Spleen (tissue), 11 donors: ENCODE measurements at regions not wholly inside any gene's neighbourhood (a gene's known extent, or its start where the extent isn't known, plus 50 kb on each side); places are given as distances from the start of the nearest gene placed in this dataset.

ENCODE experiments used
- DNase-seq: peaks from one replicate; pipeline ENCODE4 v3.0.0-alpha.2; 2020
- H3K27ac ChIP-seq, 8 donors: fragments of 200-600 bp; sonication (generic) in 7 of 8; 1 replicate in 4 of 8; 2 replicates in 4 of 8; pipeline versions ENCODE4 v1.5.0 to v1.8.0; 2016 to 2021; ENCODE audit warnings: inconsistent platforms in 4 of 8, mild to moderate bottlenecking in 4 of 8, moderate library complexity in 1 of 8
- H3K27me3 ChIP-seq, 7 donors: fragments of 200-600 bp; sonication (generic) in 6 of 7; replicated peaks in 1 of 7; 1 replicate in 4 of 7; 2 replicates in 3 of 7; pipeline versions ENCODE4 v1.5.0 to v1.8.0; 2016 to 2021; ENCODE audit warnings: inconsistent platforms in 3 of 7, mild to moderate bottlenecking in 1 of 7
- H3K36me3 ChIP-seq, 6 donors: fragments of 200-600 bp; sonication (generic) in 5 of 6; 1 replicate in 4 of 6; 2 replicates in 2 of 6; pipeline versions ENCODE4 v1.5.0 to v1.8.0; 2016 to 2021; ENCODE audit warnings: inconsistent platforms in 2 of 6
- H3K4me1 ChIP-seq, 6 donors: fragments of 200-600 bp; sonication (generic) in 5 of 6; 1 replicate in 3 of 6; 2 replicates in 3 of 6; pipeline versions ENCODE4 v1.5.0 to v1.8.0; 2016 to 2021; ENCODE audit warnings: inconsistent platforms in 3 of 6
- H3K4me3 ChIP-seq, 8 donors: fragments of 200-600 bp; sonication (generic) in 7 of 8; 1 replicate in 4 of 8; 2 replicates in 4 of 8; pipeline versions ENCODE4 v1.5.0 to v1.8.0; 2016 to 2021; ENCODE audit warnings: inconsistent platforms in 4 of 8, mild to moderate bottlenecking in 4 of 8, moderate library complexity in 2 of 8
- H3K9me3 ChIP-seq, 8 donors: fragments of 200-600 bp; sonication (generic) in 7 of 8; 1 replicate in 4 of 8; 2 replicates in 4 of 8; pipeline versions ENCODE4 v1.5.0 to v1.8.0; 2016 to 2021; ENCODE audit warnings: inconsistent platforms in 4 of 8
- POLR2A ChIP-seq, 3 donors: fragments of 450-650 bp; IDR thresholded peaks; one replicate each; pipeline ENCODE4 v1.5.1; 2017; ENCODE audit warnings: antibody characterized with exemption in 3 of 3, mild to moderate bottlenecking in 1 of 3
- POLR2AphosphoS5 ChIP-seq, 3 donors: sonication (generic); formaldehyde crosslinking; IDR thresholded peaks; one replicate each; pipeline ENCODE4 v1.5.1; 2017; ENCODE audit warnings: antibody characterized with exemption in 3 of 3
- WGBS, 5 donors: extraction: QIAGEN DNeasy Blood & Tissue Kit in 3 of 5; methylation state at CpG; one replicate each; pipeline versions ENCODE4 v1.1.5 to v1.1.7; 2013 to 2018; 5-methylcytosine and 5-hydroxymethylcytosine counted together
- intact Hi-C: fragments of 100-400 bp; cut with DNase I; formaldehyde crosslinking; loops from one replicate; pipeline ENCODE4 v1.15.0; 2023; ENCODE audit warnings: low total_unique reads
- TF ChIP-seq, protein P1 (sequence below), 11 experiments: fragments of 200-600 bp in 7 of 11; fragments of 450-650 bp in 4 of 11; sonication (generic) in 4 of 11; IDR thresholded peaks in 8 of 11; conservative IDR thresholded peaks in 3 of 11; 1 replicate in 7 of 11; 2 replicates in 4 of 11; pipeline versions ENCODE4 v1.4.0 to v1.8.0; 2016 to 2021; ENCODE audit warnings: antibody characterized with exemption in 11 of 11, inconsistent platforms in 4 of 11, mild to moderate bottlenecking in 1 of 11
- donor health status: healthy with polysubstance abuse.
- donor health status: DM: no; HTN: no; CAD: no; lungs with moderate emphysema.
- donor health status: DM: no; HTN: no; CAD: no.
- donor health status: Bipolar disorder and iron deficiency.
- donor health status: healthy.
- donor health status: DM: no; HTN: no; CAD: no.
- donor health status: DM: yes; HTN: yes; CAD: no.

GRCh38 chr15:70378126-70379031 is 280.7 kb upstream of the TLE3 start:
- peaks cover 0 to 19% (median 10%) of the 10 kb centered on the region in 6 donors for H3K4me1 ChIP-seq
- no peaks in the 10 kb centered on the region for H3K36me3 ChIP-seq
- intact Hi-C loops, result no loop called here
- TF ChIP-seq POLR2A (IDR thresholded peaks at IDR 0.05) (no peak), POLR2AphosphoS5 (IDR thresholded peaks at IDR 0.05) (no peak)
- TF ChIP-seq, protein P1, sequence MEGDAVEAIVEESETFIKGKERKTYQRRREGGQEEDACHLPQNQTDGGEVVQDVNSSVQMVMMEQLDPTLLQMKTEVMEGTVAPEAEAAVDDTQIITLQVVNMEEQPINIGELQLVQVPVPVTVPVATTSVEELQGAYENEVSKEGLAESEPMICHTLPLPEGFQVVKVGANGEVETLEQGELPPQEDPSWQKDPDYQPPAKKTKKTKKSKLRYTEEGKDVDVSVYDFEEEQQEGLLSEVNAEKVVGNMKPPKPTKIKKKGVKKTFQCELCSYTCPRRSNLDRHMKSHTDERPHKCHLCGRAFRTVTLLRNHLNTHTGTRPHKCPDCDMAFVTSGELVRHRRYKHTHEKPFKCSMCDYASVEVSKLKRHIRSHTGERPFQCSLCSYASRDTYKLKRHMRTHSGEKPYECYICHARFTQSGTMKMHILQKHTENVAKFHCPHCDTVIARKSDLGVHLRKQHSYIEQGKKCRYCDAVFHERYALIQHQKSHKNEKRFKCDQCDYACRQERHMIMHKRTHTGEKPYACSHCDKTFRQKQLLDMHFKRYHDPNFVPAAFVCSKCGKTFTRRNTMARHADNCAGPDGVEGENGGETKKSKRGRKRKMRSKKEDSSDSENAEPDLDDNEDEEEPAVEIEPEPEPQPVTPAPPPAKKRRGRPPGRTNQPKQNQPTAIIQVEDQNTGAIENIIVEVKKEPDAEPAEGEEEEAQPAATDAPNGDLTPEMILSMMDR (IDR thresholded peaks at IDR 0.05 in 8 of 11, conservative IDR thresholded peaks at IDR 0.05 in 3 of 11), result no peak
- WGBS, 5 donors, result 82 to 90% (median 86%) methylated on average over 9 to 11 of the region's 11 CpGs
- H3K27me3 ChIP-seq, result peaks cover 0 to 18% (median 0%) of the 10 kb centered on the region in 7 donors
- no peak overlapping the region for H3K27ac ChIP-seq
- H3K4me3 ChIP-seq, result no peak overlapping the region
- H3K9me3 ChIP-seq, result peaks cover 0 to 11% (median 2%) of the 10 kb centered on the region in 8 donors
- no peak for DNase-seq

- intact Hi-C loops, result no loop called here
- Histone ChIP-seq H3K27ac (peak overlapping the region in 1 of 8 donors; percentile 14), H3K4me1 (peaks cover 0 to 19% (median 10%) of the 10 kb centered on the region in 6 donors), H3K4me3 (peak overlapping the region in 1 of 8 donors; percentile 27), H3K9me3 (peaks cover 0 to 7% (median 1%) of the 10 kb centered on the region in 8 donors), H3K36me3 (no peaks in the 10 kb centered on the region), H3K27me3 (peaks cover 0 to 18% (median 0%) of the 10 kb centered on the region in 7 donors)
- WGBS, 5 donors, result 15 to 30% (median 19%) methylated on average over 21 of the region's 21 CpGs
- TF ChIP-seq POLR2A (IDR thresholded peaks at IDR 0.05), result no peak
- TF ChIP-seq POLR2AphosphoS5 (IDR thresholded peaks at IDR 0.05), result peak in 2 of 3 donors; percentile 38 to 57
- no peak for DNase-seq
These were observed 279.4 kb upstream of the TLE3 start for GRCh38 chr15:70376929-70377691.

DNA sequence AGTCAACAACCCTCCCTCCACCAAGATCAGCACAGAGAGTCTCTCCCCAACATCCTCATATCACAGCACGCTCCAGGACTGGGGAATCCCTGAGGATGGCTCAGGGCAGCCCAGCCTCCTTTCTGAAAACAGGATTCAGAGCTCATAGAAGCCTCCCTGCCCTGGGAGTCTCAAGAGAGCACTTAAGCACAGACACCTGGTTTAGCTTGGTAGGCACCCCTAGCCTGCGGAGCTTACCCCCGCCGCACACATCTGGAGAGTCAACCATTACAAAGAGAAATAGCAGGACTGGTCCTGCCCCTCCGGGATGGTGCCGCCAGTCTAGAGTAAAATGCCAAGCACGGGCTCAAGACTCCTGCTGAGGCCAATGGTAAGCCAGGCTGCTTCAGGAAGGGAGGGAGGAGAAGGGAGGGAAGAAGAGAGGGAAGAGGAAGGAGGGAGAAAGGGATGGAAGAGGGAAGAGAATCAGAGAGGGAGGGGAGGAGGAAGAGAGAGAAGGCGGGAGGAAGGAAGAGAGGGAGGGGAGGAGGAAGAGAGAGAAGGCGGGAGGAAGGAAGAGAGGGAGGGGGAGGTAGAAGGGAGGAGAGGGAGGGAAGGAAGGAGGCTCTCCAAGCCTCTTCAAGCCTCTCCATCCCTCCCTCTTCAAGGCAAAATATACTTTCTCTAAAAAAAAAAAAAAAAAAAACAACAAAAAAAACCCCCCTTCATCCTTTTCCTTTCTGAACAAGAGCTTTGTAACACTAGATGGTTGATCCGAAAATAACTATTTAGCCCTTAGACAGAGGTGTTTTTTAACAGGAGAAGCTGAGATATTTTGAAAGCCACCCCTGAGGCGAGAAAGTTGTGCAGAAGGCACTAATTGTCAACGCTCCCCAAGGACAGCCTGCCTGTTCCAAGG is 278.6 kb upstream of the TLE3 start:
- intact Hi-C loops, result no loop called here
- no peaks in the 10 kb centered on the region for H3K9me3 ChIP-seq
- TF ChIP-seq, protein P1 (IDR thresholded peaks at IDR 0.05 in 8 of 11, conservative IDR thresholded peaks at IDR 0.05 in 3 of 11), result no peak
- TF ChIP-seq POLR2A (IDR thresholded peaks at IDR 0.05) (no peak), POLR2AphosphoS5 (IDR thresholded peaks at IDR 0.05) (no peak)
- DNase-seq, result peak; percentile 57
- H3K36me3 ChIP-seq, result no peaks in the 10 kb centered on the region
- peaks cover 0 to 18% (median 0%) of the 10 kb centered on the region in 7 donors for H3K27me3 ChIP-seq
- H3K4me3 ChIP-seq, result peak overlapping the region in 1 of 8 donors; percentile 27
- H3K4me1 ChIP-seq, result peaks cover 0 to 19% (median 10%) of the 10 kb centered on the region in 6 donors
- H3K27ac ChIP-seq, result no peak overlapping the region
- WGBS, 5 donors, result 42 to 58% (median 51%) methylated on average over 11 to 12 of the region's 12 CpGs

DNA sequence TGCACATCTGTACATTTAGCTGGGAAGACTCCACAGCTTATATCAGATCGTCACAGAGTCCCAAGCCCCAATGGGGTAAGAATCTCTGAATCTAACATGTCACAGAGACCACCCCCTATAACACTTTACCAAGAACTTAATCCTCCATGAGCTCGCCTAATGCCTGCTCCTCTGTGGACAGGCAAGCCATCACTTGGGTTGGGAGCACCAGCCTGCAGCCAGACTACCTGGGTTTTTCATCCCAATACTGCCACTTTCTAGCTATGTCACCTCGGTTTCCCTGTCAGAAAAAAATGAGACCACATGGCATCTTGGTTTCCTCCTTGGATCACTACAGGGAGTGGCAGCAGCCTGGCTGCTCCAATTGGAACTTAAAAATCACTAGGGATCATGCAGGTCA is 277.9 kb upstream of the TLE3 start:
- Histone ChIP-seq H3K27me3 (peaks cover 0 to 18% (median 0%) of the 10 kb centered on the region in 7 donors), H3K36me3 (no peaks in the 10 kb centered on the region), H3K4me3 (no peak overlapping the region), H3K9me3 (no peaks in the 10 kb centered on the region), H3K27ac (no peak overlapping the region), H3K4me1 (peaks cover 0 to 19% (median 10%) of the 10 kb centered on the region in 6 donors)
- intact Hi-C loops, result no loop called here
- 73 to 95% (median 81%) methylated on average over 3 of the region's 3 CpGs for WGBS, 5 donors
- no peak for TF ChIP-seq POLR2A (IDR thresholded peaks at IDR 0.05)
- TF ChIP-seq, protein P1 (IDR thresholded peaks at IDR 0.05 in 8 of 11, conservative IDR thresholded peaks at IDR 0.05 in 3 of 11), result no peak
- no peak for TF ChIP-seq POLR2AphosphoS5 (IDR thresholded peaks at IDR 0.05)
- peak; percentile 21 for DNase-seq
